PC-9 (cell line): ENCODE measurements at regions not wholly inside any gene's neighbourhood (a gene's known extent, or its start where the extent isn't known, plus 50 kb on each side); places are given as distances from the start of the nearest gene placed in this dataset.

Experiments
- BruUV-seq: library from RNA; stranded (reverse); fragments of 400-500 nt; replicated peaks from 2 replicates; lab custom pipeline; 2021; lab: Mats Ljungman, UMichigan
- CTCF ChIA-PET: fragments of 300-600 bp; sonication (Branson Sonifier 250); formaldehyde crosslinking; loops from one replicate; lab custom pipeline; 2022; ENCODE audit warnings: antibody characterized with exemption; lab: Charles Lee
- POLR2A ChIA-PET: fragments of 300-600 bp; sonication (Branson Sonifier 250); formaldehyde crosslinking; loops from one replicate; lab custom pipeline; 2022; ENCODE audit warnings: antibody characterized with exemption; ENCODE audit not compliant: unreplicated experiment; lab: Charles Lee
- DNase-seq, 2 experiments: peaks; one replicate each; pipeline versions ENCODE4 v3.0.0 to v3.0.0-alpha.2; 2015 to 2022; ENCODE audit warnings: mixed read lengths in 1 of 2
- H2AFZ ChIP-seq: fragments of 200-600 bp; sonication (generic); 2 replicates; pipeline ENCODE4 v1.8.1; 2017; ENCODE audit warnings: antibody characterized with exemption
- H3F3A ChIP-seq: fragments of 200-600 bp; sonication (generic); 2 replicates; pipeline ENCODE4 v1.8.1; 2017; ENCODE audit warnings: antibody characterized with exemption, mild to moderate bottlenecking, low read depth; ENCODE audit not compliant: insufficient read depth
- H3K27ac ChIP-seq: fragments of 200-600 bp; sonication (generic); 2 replicates; pipeline ENCODE4 v1.6.1; 2016; ENCODE audit warnings: mixed run types
- H3K27me3 ChIP-seq: fragments of 200-600 bp; sonication (generic); 2 replicates; pipeline ENCODE4 v1.6.1; 2016; ENCODE audit warnings: low read depth, mixed run types; ENCODE audit not compliant: insufficient read depth
- H3K36me3 ChIP-seq: fragments of 200-600 bp; sonication (generic); 2 replicates; pipeline ENCODE4 v1.6.1; 2016; ENCODE audit warnings: low read depth, mixed run types
- H3K4me1 ChIP-seq: fragments of 200-600 bp; sonication (generic); replicated peaks from 2 replicates; pipeline ENCODE4 v1.6.1; 2016; ENCODE audit warnings: mixed run types; ENCODE audit not compliant: insufficient read depth
- H3K4me2 ChIP-seq: fragments of 200-600 bp; sonication (generic); 2 replicates; pipeline ENCODE4 v1.6.1; 2017; ENCODE audit warnings: mixed run types
- H3K4me3 ChIP-seq: fragments of 200-600 bp; sonication (generic); 2 replicates; pipeline ENCODE4 v1.6.1; 2016; ENCODE audit warnings: mixed run types
- H3K79me2 ChIP-seq: fragments of 200-600 bp; sonication (generic); 2 replicates; pipeline ENCODE4 v1.6.1; 2017; ENCODE audit warnings: low read depth, mixed run types
- H3K9me2 ChIP-seq: fragments of 200-600 bp; sonication (generic); 2 replicates; pipeline ENCODE4 v1.8.1; 2017; ENCODE audit warnings: mild to moderate bottlenecking; ENCODE audit not compliant: insufficient read depth
- H3K9me3 ChIP-seq: fragments of 200-600 bp; sonication (generic); 2 replicates; pipeline ENCODE4 v1.8.1; 2016; ENCODE audit warnings: low read depth; ENCODE audit not compliant: insufficient read depth
- H4K20me1 ChIP-seq: fragments of 200-600 bp; sonication (generic); 2 replicates; pipeline ENCODE4 v1.8.1; 2017; ENCODE audit not compliant: insufficient read depth
- CTCF ChIP-seq: fragments of 200-600 bp; sonication (generic); conservative IDR thresholded peaks from 2 replicates; pipeline ENCODE4 v1.6.1; 2017; ENCODE audit warnings: mixed run types, antibody characterized with exemption, mild to moderate bottlenecking, moderate library complexity
- EZH2 ChIP-seq: fragments of 200-600 bp; sonication (generic); IDR thresholded peaks from 2 replicates; pipeline ENCODE4 v1.8.0; 2017; ENCODE audit warnings: antibody characterized with exemption, low read depth
- intact Hi-C: fragments of 100-400 bp; cut with micrococcal nuclease; formaldehyde crosslinking; loops from one replicate; pipeline ENCODE4 v1.10.0; 2022; ENCODE audit not compliant: unreplicated experiment

GRCh38 chr3:88408935-88409334, 259.2 kb downstream of the C3orf38 start:
- no TSS peak for BruUV-seq
- POLR2A ChIA-PET = no interaction called here
- Histone ChIP-seq H3K4me2 (no peak overlapping the region), H4K20me1 (no peaks in the 10 kb centered on the region), H3K27me3 (no peaks in the 10 kb centered on the region), H3K4me3 (no peak overlapping the region), H3K4me1 (no peaks in the 10 kb centered on the region), H3K27ac (no peak overlapping the region), H3K9me2 (no peaks in the 10 kb centered on the region), H3K79me2 (no peaks in the 10 kb centered on the region), H3K9me3 (no peaks in the 10 kb centered on the region), H3K36me3 (no peaks in the 10 kb centered on the region), H2AFZ (no peak overlapping the region), H3F3A (no peaks in the 10 kb centered on the region)
- intact Hi-C loops = no loop called here
- TF ChIP-seq CTCF = no peak
- TF ChIP-seq EZH2 = no peak
- DNase-seq = no peak
- CTCF ChIA-PET = no interaction called here

- no peak overlapping the region for H3K27ac ChIP-seq
- no peaks in the 10 kb centered on the region for H3K9me2 ChIP-seq
- POLR2A ChIA-PET = no interaction called here
- no peaks in the 10 kb centered on the region for H3K4me1 ChIP-seq
- intact Hi-C loops = no loop called here
- no peaks in the 10 kb centered on the region for H3K9me3 ChIP-seq
- no peaks in the 10 kb centered on the region for H3F3A ChIP-seq
- H4K20me1 ChIP-seq = no peaks in the 10 kb centered on the region
- no TSS peak for BruUV-seq
- no peak overlapping the region for H3K4me2 ChIP-seq
- no peak overlapping the region for H2AFZ ChIP-seq
- H3K36me3 ChIP-seq = no peaks in the 10 kb centered on the region
- H3K4me3 ChIP-seq = no peak overlapping the region
- H3K27me3 ChIP-seq = no peaks in the 10 kb centered on the region
- H3K79me2 ChIP-seq = no peaks in the 10 kb centered on the region
- DNase-seq = no peak
- CTCF ChIA-PET = no interaction called here
- TF ChIP-seq CTCF = no peak
- TF ChIP-seq EZH2 = no peak
These were observed 260.5 kb downstream of the C3orf38 start for GRCh38 chr3:88410259-88410658.

- BruUV-seq = no TSS peak
- Histone ChIP-seq H3K36me3 (no peaks in the 10 kb centered on the region), H3K4me2 (no peak overlapping the region), H2AFZ (no peak overlapping the region), H3K27me3 (no peaks in the 10 kb centered on the region), H3K9me3 (no peaks in the 10 kb centered on the region), H3K4me1 (no peaks in the 10 kb centered on the region), H3K9me2 (no peaks in the 10 kb centered on the region), H3K4me3 (no peak overlapping the region), H3K27ac (no peak overlapping the region), H3F3A (no peaks in the 10 kb centered on the region), H3K79me2 (no peaks in the 10 kb centered on the region), H4K20me1 (no peaks in the 10 kb centered on the region)
- TF ChIP-seq EZH2 = no peak
- TF ChIP-seq CTCF = no peak
- ChIA-PET CTCF (no interaction called here), POLR2A (no interaction called here)
- DNase-seq = no peak
- intact Hi-C loops = no loop called here
These were observed 262.6 kb downstream of the C3orf38 start for GRCh38 chr3:88412346-88412745.
